Endothelial cell of umbilical vein (primary cell): ENCODE measurements at regions not wholly inside any gene's neighbourhood (a gene's known extent, or its start where the extent isn't known, plus 50 kb on each side); places are given as distances from the start of the nearest gene placed in this dataset.

ENCODE experiments used
- BruUV-seq: library from RNA; stranded (reverse); fragments of 400-500 nt; replicated peaks from 2 replicates; lab custom pipeline; 2021; lab: Mats Ljungman, UMichigan
- CTCF ChIA-PET: fragments of 300-600, 350-600 bp; sonication (Branson Sonifier 250); formaldehyde crosslinking; loops from one replicate; lab custom pipeline; 2021; ENCODE audit warnings: antibody characterized with exemption, inconsistent platforms; lab: Charles Lee
- POLR2A ChIA-PET: fragments of 300-600, 350-600 bp; sonication (Branson Sonifier 250); formaldehyde crosslinking; loops from one replicate; lab custom pipeline; 2021; ENCODE audit warnings: antibody characterized with exemption, inconsistent platforms; lab: Charles Lee
- DNase-seq: peaks from one replicate; pipeline ENCODE4 v3.0.0-alpha.2; 2011; ENCODE audit warnings: low read depth, low spot score
- FAIRE-seq: peaks from 2 replicates; lab custom pipeline; 2011; peaks lifted over from hg19 to GRCh38; lab: Jason Lieb, UNC
- H2AFZ ChIP-seq: 2 replicates; pipeline ENCODE4 v1.6.0; 2012; ENCODE audit warnings: low read depth, low read length, control low read depth, inconsistent platforms
- H3K27ac ChIP-seq: 2 replicates; pipeline ENCODE4 v1.5.1; 2011; ENCODE audit warnings: low read depth, mild to moderate bottlenecking, control low read depth, low read length, moderate library complexity; ENCODE audit not compliant: insufficient read depth
- H3K27me3 ChIP-seq, 2 experiments: 2 replicates each; pipeline versions ENCODE4 v1.6.0 to v1.6.1; 2011; ENCODE audit warnings: low read length in 2 of 2, mixed read lengths in 1 of 2; ENCODE audit not compliant: control insufficient read depth in 2 of 2, insufficient read depth in 2 of 2
- H3K36me3 ChIP-seq, 2 experiments: 2 replicates in 1 of 2; 3 replicates in 1 of 2; pipeline ENCODE4 v1.5.1; 2011; ENCODE audit warnings: low read length in 2 of 2, mild to moderate bottlenecking in 1 of 2, moderate library complexity in 1 of 2; ENCODE audit not compliant: control insufficient read depth in 2 of 2, insufficient read depth in 2 of 2; ENCODE audit errors: extremely low read depth in 1 of 2
- H3K4me1 ChIP-seq: 3 replicates; pipeline ENCODE4 v1.5.1; 2011; ENCODE audit warnings: mild to moderate bottlenecking, low read length; ENCODE audit not compliant: control insufficient read depth, insufficient read depth; ENCODE audit errors: extremely low read depth
- H3K4me2 ChIP-seq: 2 replicates; pipeline ENCODE4 v1.6.1; 2011; ENCODE audit warnings: low read length, control low read depth, mixed read lengths; ENCODE audit not compliant: insufficient read depth
- H3K4me3 ChIP-seq, 3 experiments: fragments of 200-600 bp in 1 of 3; sonication (generic), shearing (Covaris generic) in 1 of 3; replicated peaks in 1 of 3; 2 replicates each; pipeline ENCODE4 v1.5.1; 2011 to 2016; ENCODE audit warnings: control low read depth in 3 of 3, low read length in 3 of 3, mild to moderate bottlenecking in 2 of 3, inconsistent platforms in 1 of 3, low read depth in 1 of 3, moderate library complexity in 1 of 3; ENCODE audit not compliant: insufficient read depth in 1 of 3
- H3K79me2 ChIP-seq: 2 replicates; pipeline ENCODE4 v1.6.0; 2012; ENCODE audit warnings: low read length, inconsistent platforms; ENCODE audit not compliant: control insufficient read depth, insufficient read depth
- H3K9ac ChIP-seq: replicated peaks from 2 replicates; pipeline ENCODE3; 2011; ENCODE audit warnings: low read length, control low read depth; ENCODE audit not compliant: insufficient read depth; ENCODE audit errors: extremely low read depth
- H3K9me1 ChIP-seq: replicated peaks from 3 replicates; pipeline ENCODE4 v1.6.0; 2011; ENCODE audit warnings: mild to moderate bottlenecking, low read length; ENCODE audit not compliant: control insufficient read depth, insufficient read depth; ENCODE audit errors: extremely low read depth
- H3K9me3 ChIP-seq: replicated peaks from 2 replicates; pipeline ENCODE4 v1.5.1; 2012; ENCODE audit warnings: low read length, inconsistent platforms; ENCODE audit not compliant: control insufficient read depth, insufficient read depth
- H4K20me1 ChIP-seq: replicated peaks from 2 replicates; pipeline ENCODE3; 2011; ENCODE audit warnings: mild to moderate bottlenecking, low read length; ENCODE audit not compliant: control insufficient read depth, insufficient read depth; ENCODE audit errors: extremely low read depth
- CTCF ChIP-seq, 2 donors: IDR thresholded peaks; 1 replicate in 1 of 2; 2 replicates in 1 of 2; pipeline ENCODE4 v1.5.1; 2011; ENCODE audit warnings: low read length in 2 of 2, mild to moderate bottlenecking in 2 of 2, moderate library complexity in 2 of 2, control low read depth in 1 of 2, inconsistent platforms in 1 of 2, low read depth in 1 of 2; ENCODE audit not compliant: insufficient read depth in 1 of 2; ENCODE audit errors: extremely low read depth in 1 of 2
- EZH2 ChIP-seq: IDR thresholded peaks from 2 replicates; pipeline ENCODE4 v1.6.1; 2012; ENCODE audit warnings: borderline replicate concordance, low read depth, mild to moderate bottlenecking, moderate library complexity, low read length, inconsistent platforms; ENCODE audit not compliant: severe bottlenecking
- FOS ChIP-seq: IDR thresholded peaks from 2 replicates; pipeline ENCODE4 v1.6.1; 2011; ENCODE audit warnings: mild to moderate bottlenecking, low read length, moderate library complexity, borderline replicate concordance; ENCODE audit not compliant: insufficient read depth
- GATA2 ChIP-seq: IDR thresholded peaks from 2 replicates; pipeline ENCODE4 v1.7.0; 2011; ENCODE audit warnings: low read depth, mild to moderate bottlenecking, moderate library complexity, mixed read lengths, low read length; ENCODE audit not compliant: insufficient read length, insufficient read depth
- JUN ChIP-seq: IDR thresholded peaks from 2 replicates; pipeline ENCODE4 v1.6.1; 2011; ENCODE audit warnings: borderline replicate concordance, low read depth; ENCODE audit not compliant: insufficient read length, insufficient read depth
- MAX ChIP-seq: IDR thresholded peaks from 2 replicates; pipeline ENCODE4 v1.6.1; 2011; ENCODE audit not compliant: insufficient read depth, insufficient read length
- MYC ChIP-seq: IDR thresholded peaks from one replicate; pipeline ENCODE4 v1.6.1; 2011; ENCODE audit warnings: mild to moderate bottlenecking, low read depth, low read length
- POLR2A ChIP-seq: IDR thresholded peaks from 2 replicates; pipeline ENCODE4 v1.6.1; 2012; ENCODE audit warnings: low read depth, mild to moderate bottlenecking, control low read depth, low read length
- POLR2AphosphoS5 ChIP-seq: IDR thresholded peaks from 2 replicates; pipeline ENCODE4 v1.6.1; 2012; ENCODE audit warnings: low read depth, mild to moderate bottlenecking, control low read depth, low read length, moderate library complexity; ENCODE audit not compliant: insufficient read depth
- dilution Hi-C: fragments of 300-500 bp; cut with MboI; formaldehyde crosslinking; loops from one replicate; pipeline ENCODE4 v1.15.0; 2019; ENCODE audit warnings: low sequenced_read_pairs; ENCODE audit not compliant: extremely low pct_ligation_motif_present
- intact Hi-C: fragments of 100-400 bp; cut with micrococcal nuclease; formaldehyde crosslinking; loops from one replicate; pipeline ENCODE4 v1.10.0; 2022

- POLR2A ChIA-PET: no interaction called here
- no peak overlapping the region for H2AFZ ChIP-seq
- H3K27me3 ChIP-seq: no peaks in the 10 kb centered on the region
- BruUV-seq: no TSS peak
- no peak for TF ChIP-seq MAX
- no peak for TF ChIP-seq FOS
- no peak for TF ChIP-seq GATA2
- no peak for TF ChIP-seq POLR2AphosphoS5
- no peak for TF ChIP-seq EZH2
- no peak overlapping the region for H3K4me2 ChIP-seq
- no peaks in the 10 kb centered on the region for H3K79me2 ChIP-seq
- DNase-seq: no peak
- H3K4me3 ChIP-seq: no peak overlapping the region
- no peaks in the 10 kb centered on the region for H3K9me3 ChIP-seq
- no peak overlapping the region for H3K9ac ChIP-seq
- CTCF ChIA-PET: interaction anchor here (1.1 to 1.4 kb wide), 2 partner anchors 12 to 269 kb away, joined by 3 to 4 read pairs; no protein-coding TSS in a partner anchor
- H3K36me3 ChIP-seq: no peaks in the 10 kb centered on the region
- H3K27ac ChIP-seq: no peak overlapping the region
- intact Hi-C loops (no loop called here), dilution Hi-C loops (no loop called here)
- FAIRE-seq: no peak
- no peaks in the 10 kb centered on the region for H3K4me1 ChIP-seq
- no peaks in the 10 kb centered on the region for H3K9me1 ChIP-seq
- no peaks in the 10 kb centered on the region for H4K20me1 ChIP-seq
Measured at GRCh38 chr1:168907053-168907452, 178.0 kb upstream of the DPT start.

- Histone ChIP-seq H3K4me3 (no peak overlapping the region), H3K36me3 (no peaks in the 10 kb centered on the region), H3K4me2 (no peak overlapping the region), H2AFZ (no peak overlapping the region), H3K4me1 (no peaks in the 10 kb centered on the region), H3K9me3 (no peaks in the 10 kb centered on the region), H3K9ac (no peak overlapping the region), H3K27me3 (no peaks in the 10 kb centered on the region), H3K27ac (no peak overlapping the region), H3K9me1 (no peaks in the 10 kb centered on the region), H4K20me1 (no peaks in the 10 kb centered on the region), H3K79me2 (no peaks in the 10 kb centered on the region)
- CTCF ChIA-PET: interaction anchor here (1.0 to 1.4 kb wide), 4 partner anchors 11 to 305 kb away, joined by 3 to 4 read pairs (median 3); no protein-coding TSS in a partner anchor
- POLR2A ChIA-PET: no interaction called here
- FAIRE-seq (no peak), DNase-seq (no peak)
- intact Hi-C loops: no loop called here
- dilution Hi-C loops: no loop called here
- no peak for TF ChIP-seq MYC
- no peak for TF ChIP-seq JUN
- TF ChIP-seq CTCF (IDR thresholded peaks at IDR 0.05; ENCODE audit: extremely low read depth in 1 of 2, insufficient read depth in 1 of 2, low read depth in 1 of 2, low read length in 2 of 2): no peak
- no peak for TF ChIP-seq POLR2A
- TF ChIP-seq FOS: no peak
- no peak for TF ChIP-seq POLR2AphosphoS5
- no peak for TF ChIP-seq MAX
- TF ChIP-seq EZH2: no peak
- TF ChIP-seq GATA2: no peak
- no TSS peak for BruUV-seq
Measured at GRCh38 chr1:168907786-168908348, 178.9 kb upstream of the DPT start.
